ENCODE measurements at regions not wholly inside any gene's neighbourhood (a gene's known extent, or its start where the extent isn't known, plus 50 kb on each side); places are given as distances from the start of the nearest gene placed in this dataset.

GRCh38 chr2:194116861-194117260, 1540.2 kb upstream of the SLC39A10 start:
- TF ChIP-seq, protein P1, sequence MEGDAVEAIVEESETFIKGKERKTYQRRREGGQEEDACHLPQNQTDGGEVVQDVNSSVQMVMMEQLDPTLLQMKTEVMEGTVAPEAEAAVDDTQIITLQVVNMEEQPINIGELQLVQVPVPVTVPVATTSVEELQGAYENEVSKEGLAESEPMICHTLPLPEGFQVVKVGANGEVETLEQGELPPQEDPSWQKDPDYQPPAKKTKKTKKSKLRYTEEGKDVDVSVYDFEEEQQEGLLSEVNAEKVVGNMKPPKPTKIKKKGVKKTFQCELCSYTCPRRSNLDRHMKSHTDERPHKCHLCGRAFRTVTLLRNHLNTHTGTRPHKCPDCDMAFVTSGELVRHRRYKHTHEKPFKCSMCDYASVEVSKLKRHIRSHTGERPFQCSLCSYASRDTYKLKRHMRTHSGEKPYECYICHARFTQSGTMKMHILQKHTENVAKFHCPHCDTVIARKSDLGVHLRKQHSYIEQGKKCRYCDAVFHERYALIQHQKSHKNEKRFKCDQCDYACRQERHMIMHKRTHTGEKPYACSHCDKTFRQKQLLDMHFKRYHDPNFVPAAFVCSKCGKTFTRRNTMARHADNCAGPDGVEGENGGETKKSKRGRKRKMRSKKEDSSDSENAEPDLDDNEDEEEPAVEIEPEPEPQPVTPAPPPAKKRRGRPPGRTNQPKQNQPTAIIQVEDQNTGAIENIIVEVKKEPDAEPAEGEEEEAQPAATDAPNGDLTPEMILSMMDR (conservative IDR thresholded peaks at IDR 0.05; ENCODE audit: low read length): no peak
- TF ChIP-seq EZH2phosphoT487 (IDR thresholded peaks at IDR 0.05; ENCODE audit: borderline replicate concordance, low read depth, low read length): no peak
